GM12878 (cell line): ENCODE measurements at regions not wholly inside any gene's neighbourhood (a gene's known extent, or its start where the extent isn't known, plus 50 kb on each side); places are given as distances from the start of the nearest gene placed in this dataset.

Experiments
- ATAC-seq: fragments of 200-7000 bp; cut with Tn5 transposase; 3 replicates; pipeline ENCODE4 v1.9.1; 2020; ENCODE audit warnings: mild to moderate bottlenecking, moderate library complexity
- BruUV-seq: library from RNA; stranded (reverse); fragments of 400-500 nt; replicated peaks from 2 replicates; lab custom pipeline; 2021; lab: Mats Ljungman, UMichigan
- CTCF ChIA-PET: fragments of 300-600 bp; sonication (Branson Sonifier 250); formaldehyde crosslinking; extraction: SDS; loops from one replicate; lab custom pipeline; 2021; ENCODE audit warnings: inconsistent platforms; lab: Yijun Ruan, JAX
- POLR2A ChIA-PET: fragments of 350-600 bp; formaldehyde crosslinking; extraction: SDS; loops from one replicate; lab custom pipeline; 2021; ENCODE audit warnings: inconsistent platforms; lab: Charles Lee
- RAD21 ChIA-PET: fragments of 300-600 bp; sonication (Branson Sonifier 250); formaldehyde crosslinking; loops from one replicate; lab custom pipeline; 2023; ENCODE audit warnings: antibody characterized with exemption; ENCODE audit not compliant: unreplicated experiment; lab: Charles Lee
- SMC1A ChIA-PET: fragments of 300-600 bp; sonication (Branson Sonifier 250); formaldehyde crosslinking; loops from one replicate; lab custom pipeline; 2023; ENCODE audit not compliant: unreplicated experiment, uncharacterized antibody; lab: Charles Lee
- DNase-seq: peaks from one replicate; pipeline ENCODE4 v3.0.0-alpha.2; 2011; ENCODE audit warnings: low read depth, low spot score
- FAIRE-seq: peaks from 3 replicates; lab custom pipeline; 2011; peaks lifted over from hg19 to GRCh38; lab: Jason Lieb, UNC
- H2AFZ ChIP-seq: 2 replicates; pipeline ENCODE4 v1.6.0; 2011; ENCODE audit warnings: low read depth, low read length, control low read depth; ENCODE audit not compliant: control insufficient read depth
- H3K27ac ChIP-seq: 2 replicates; pipeline ENCODE4 v1.5.1; 2011; ENCODE audit warnings: control low read depth; ENCODE audit not compliant: control insufficient read depth, insufficient read depth
- H3K27me3 ChIP-seq, 2 experiments: replicated peaks in 1 of 2; 2 replicates each; pipeline versions ENCODE4 v1.6.0 to v1.6.1; 2011; ENCODE audit warnings: low read length in 1 of 2; ENCODE audit not compliant: control insufficient read depth in 2 of 2, insufficient read depth in 2 of 2
- H3K36me3 ChIP-seq, 2 experiments: 2 replicates each; pipeline ENCODE4 v1.5.1; 2011; ENCODE audit warnings: low read length in 1 of 2; ENCODE audit not compliant: control insufficient read depth in 2 of 2, insufficient read depth in 2 of 2
- H3K4me1 ChIP-seq: 2 replicates; pipeline ENCODE4 v1.6.1; 2011; ENCODE audit warnings: mild to moderate bottlenecking, low read length, moderate library complexity, mixed read lengths; ENCODE audit not compliant: control insufficient read depth, insufficient read depth
- H3K4me2 ChIP-seq: 2 replicates; pipeline ENCODE4 v1.6.0; 2011; ENCODE audit warnings: control low read depth; ENCODE audit not compliant: control insufficient read depth, insufficient read depth
- H3K4me3 ChIP-seq: fragments of 200-600 bp; sonication (generic); 2 replicates; pipeline ENCODE4 v1.5.1; 2016
- H3K79me2 ChIP-seq: 2 replicates; pipeline ENCODE4 v1.6.0; 2011; ENCODE audit warnings: low read length; ENCODE audit not compliant: control insufficient read depth, insufficient read depth
- H3K9ac ChIP-seq: 2 replicates; pipeline ENCODE4 v1.8.0; 2011; ENCODE audit warnings: low read length, control low read depth, mixed read lengths; ENCODE audit not compliant: control insufficient read depth, insufficient read depth
- H3K9me3 ChIP-seq: replicated peaks from 3 replicates; pipeline ENCODE4 v1.5.1; 2011; ENCODE audit warnings: mild to moderate bottlenecking, low read length; ENCODE audit not compliant: control insufficient read depth, insufficient read depth
- H4K20me1 ChIP-seq: 2 replicates; pipeline ENCODE4 v1.6.0; 2011; ENCODE audit not compliant: control insufficient read depth, insufficient read depth
- ASH2L ChIP-seq: fragments of 300-600, 200-600 bp; sonication (generic); IDR thresholded peaks from 2 replicates; pipeline ENCODE4 v1.6.1; 2017; ENCODE audit warnings: low read depth, mild to moderate bottlenecking, borderline replicate concordance
- ATF2 ChIP-seq: IDR thresholded peaks from 2 replicates; pipeline ENCODE4 v1.6.1; 2012; ENCODE audit warnings: low read length, inconsistent platforms
- BCLAF1 ChIP-seq: fragments of 450-650 bp; IDR thresholded peaks from 2 replicates; pipeline ENCODE4 v1.6.1; 2017; ENCODE audit warnings: antibody characterized with exemption, mild to moderate bottlenecking, moderate library complexity
- BHLHE40 ChIP-seq, 2 experiments: fragments of 450-650 bp in 1 of 2; IDR thresholded peaks; 2 replicates each; pipeline ENCODE4 v1.6.1; 2011 to 2017; ENCODE audit warnings: low read depth in 2 of 2, borderline replicate concordance in 1 of 2, improper control_type of control experiment in 1 of 2, low read length in 1 of 2, mild to moderate bottlenecking in 1 of 2
- EZH2 ChIP-seq: IDR thresholded peaks from 2 replicates; pipeline ENCODE4 v1.6.1; 2012; ENCODE audit warnings: low read depth, mild to moderate bottlenecking, control low read depth, inconsistent platforms, low read length, borderline replicate concordance; ENCODE audit not compliant: control insufficient read depth
- JUNB ChIP-seq: IDR thresholded peaks from 2 replicates; pipeline ENCODE4 v1.6.1; 2016; ENCODE audit warnings: antibody characterized with exemption, mild to moderate bottlenecking
- MLLT1 ChIP-seq: fragments of 450-650 bp; IDR thresholded peaks from 2 replicates; pipeline ENCODE4 v1.6.1; 2016; ENCODE audit warnings: mild to moderate bottlenecking
- NKRF ChIP-seq: fragments of 450-650 bp; conservative IDR thresholded peaks from 2 replicates; pipeline ENCODE4 v1.6.1; 2017; ENCODE audit warnings: mild to moderate bottlenecking, moderate library complexity
- PAX8 ChIP-seq: fragments of 450-650 bp; IDR thresholded peaks from 2 replicates; pipeline ENCODE4 v1.6.1; 2017; ENCODE audit warnings: mild to moderate bottlenecking, moderate library complexity
- PML ChIP-seq: IDR thresholded peaks from 2 replicates; pipeline ENCODE4 v1.6.1; 2012; ENCODE audit warnings: low read length, inconsistent platforms
- RAD51 ChIP-seq: fragments of 450-650 bp; IDR thresholded peaks from 2 replicates; pipeline ENCODE4 v1.6.1; 2016; ENCODE audit warnings: moderate library complexity, mild to moderate bottlenecking, inconsistent platforms
- RB1 ChIP-seq: fragments of 450-650 bp; formaldehyde crosslinking; IDR thresholded peaks from 2 replicates; pipeline ENCODE4 v1.6.1; 2017; ENCODE audit warnings: mild to moderate bottlenecking, borderline replicate concordance
- SMARCA5 ChIP-seq: fragments of 450-650 bp; IDR thresholded peaks from 2 replicates; pipeline ENCODE4 v1.6.1; 2017; ENCODE audit warnings: mild to moderate bottlenecking
- ZSCAN29 ChIP-seq: fragments of 450-650 bp; IDR thresholded peaks from 2 replicates; pipeline ENCODE4 v1.6.1; 2017; ENCODE audit warnings: mild to moderate bottlenecking, moderate library complexity
- WGBS: methylation state at CpG from one replicate; pipeline ENCODE4 v1.1.6; 2016; ENCODE audit warnings: low lambda C conversion rate; ENCODE audit not compliant: insufficient replicate concordance, insufficient coverage; ENCODE audit errors: missing lambda C conversion rate; 5-methylcytosine and 5-hydroxymethylcytosine counted together
- in situ Hi-C: fragments of 300-500 bp; cut with MboI; formaldehyde crosslinking; loops from 9 replicates; pipeline ENCODE4 v1.14.3; 2018; ENCODE audit warnings: mixed read lengths
- intact Hi-C: fragments of 100-400 bp; cut with micrococcal nuclease; formaldehyde crosslinking; loops from one replicate; pipeline ENCODE4 v1.14.2; 2022; ENCODE audit not compliant: unreplicated experiment

- Histone ChIP-seq H3K9ac (no peak overlapping the region), H3K36me3 (no peaks in the 10 kb centered on the region), H3K79me2 (no peaks in the 10 kb centered on the region), H4K20me1 (no peaks in the 10 kb centered on the region), H2AFZ (no peak overlapping the region), H3K4me2 (no peak overlapping the region), H3K4me3 (no peak overlapping the region), H3K9me3 (no peaks in the 10 kb centered on the region; the same call in 2 of the 3 replicates), H3K27me3 (no peaks in the 10 kb centered on the region), H3K4me1 (no peaks in the 10 kb centered on the region), H3K27ac (no peak overlapping the region)
- POLR2A ChIA-PET = no interaction called here
- RAD21 ChIA-PET = no interaction called here
- intact Hi-C loops = no loop called here
- no peak for TF ChIP-seq NKRF
- no peak for TF ChIP-seq ZSCAN29
- no peak for TF ChIP-seq EZH2
- TF ChIP-seq PAX8 = no peak
- TF ChIP-seq JUNB = no peak
- no peak for TF ChIP-seq ATF2
- TF ChIP-seq SMARCA5 = no peak
- no peak for TF ChIP-seq RB1
- TF ChIP-seq BCLAF1 = no peak
- TF ChIP-seq BHLHE40 (IDR thresholded peaks at IDR 0.05; ENCODE audit: borderline replicate concordance in 1 of 2, low read depth in 2 of 2, low read length in 1 of 2) = no peak
- TF ChIP-seq PML = no peak
- no peak for TF ChIP-seq ASH2L
- no peak for TF ChIP-seq MLLT1
- TF ChIP-seq RAD51 = no peak
- DNase-seq (no peak), FAIRE-seq (no peak), ATAC-seq (no peak)
- CTCF ChIA-PET = no interaction called here
- in situ Hi-C loops = no loop called here
- BruUV-seq = no TSS peak
- SMC1A ChIA-PET = no interaction called here
- 0% methylated on average over 2 of the region's 2 CpGs for WGBS
Observed at GRCh38 chrX:15056044-15056443, 182.8 kb downstream of the MOSPD2 start.
